ENCODE measurements at regions not wholly inside any gene's neighbourhood (a gene's known extent, or its start where the extent isn't known, plus 50 kb on each side); places are given as distances from the start of the nearest gene placed in this dataset.

GRCh38 chr9:107761307-107761706 is 271.7 kb upstream of the KLF4 start:
- H3K27me3 ChIP-seq (ENCODE audit: insufficient read depth, low read length), result no peaks in the 10 kb centered on the region
- ChIA-PET POLR2A (no interaction called here), RAD21 (ENCODE audit: low non-redundant PET in 1 of 2, low total read pairs in 2 of 2, uncharacterized antibody in 2 of 2, unreplicated experiment in 2 of 2) (no interaction called here), CTCF (no interaction called here)
- peaks cover 3 to 6% of the 10 kb centered on the region in 2 experiments; a peak in 1 of 4 replicates for H3K9me3 ChIP-seq (ENCODE audit: control insufficient read depth in 1 of 2, insufficient read depth in 1 of 2, low read depth in 1 of 2, low read length in 2 of 2)
- H2AFZ ChIP-seq (ENCODE audit: low read depth, low read length, poor library complexity, severe bottlenecking), result no peak overlapping the region
- H3K4me2 ChIP-seq (ENCODE audit: low read length), result no peak overlapping the region
- no peak overlapping the region for H3K27ac ChIP-seq (ENCODE audit: low read depth, low read length)
- no peak for ATAC-seq
- TF ChIP-seq JUND (IDR thresholded peaks at IDR 0.05) (no peak), FOSL1 (IDR thresholded peaks at IDR 0.05; ENCODE audit: low read depth) (no peak), EZH2 (IDR thresholded peaks at IDR 0.05) (no peak), CBX3 (IDR thresholded peaks at IDR 0.05; ENCODE audit: low read depth) (no peak), POLR2AphosphoS5 (IDR thresholded peaks at IDR 0.05; ENCODE audit: low read depth, low read length) (no peak)
- H3K9ac ChIP-seq (ENCODE audit: low read length), result no peak overlapping the region
- H3K36me3 ChIP-seq (ENCODE audit: control insufficient read depth in 1 of 2, insufficient read depth in 2 of 2, low read length in 2 of 2), result 0 out of 4 replicates have a peak, but pooled peaks cover 0 to 9% of the 10 kb centered on the region in 2 experiments
- peaks cover 3 to 31% of the 10 kb centered on the region in 2 experiments for H3K4me1 ChIP-seq (ENCODE audit: control insufficient read depth in 1 of 2, insufficient read depth in 2 of 2, low read length in 2 of 2)
- H4K20me1 ChIP-seq (ENCODE audit: insufficient read depth), result no peaks in the 10 kb centered on the region
- H3K4me3 ChIP-seq (replicated peaks in 1 of 2; ENCODE audit: low read depth in 1 of 2, low read length in 2 of 2), result no peak overlapping the region
- H3K9me2 ChIP-seq (ENCODE audit: insufficient read depth), result no peaks in the 10 kb centered on the region
- intact Hi-C loops (cut with micrococcal nuclease), result no loop called here
- BruUV-seq (replicated peaks), result no TSS peak
- no peaks in the 10 kb centered on the region for H3K79me2 ChIP-seq (ENCODE audit: insufficient read depth, low read length)
- no peak for DNase-seq (ENCODE audit: low read depth, low spot score)

- no TSS peak for BruUV-seq (replicated peaks)
- H2AFZ ChIP-seq (ENCODE audit: low read depth, low read length, poor library complexity, severe bottlenecking), result no peak overlapping the region
- CTCF ChIA-PET, result no interaction called here
- no peak for TF ChIP-seq ELF1 (IDR thresholded peaks at IDR 0.05; ENCODE audit: borderline replicate concordance, low read depth)
- TF ChIP-seq POLR2AphosphoS5 (IDR thresholded peaks at IDR 0.05; ENCODE audit: low read depth, low read length), result no peak
- TF ChIP-seq SRF (IDR thresholded peaks at IDR 0.05; ENCODE audit: low read depth), result no peak
- TF ChIP-seq YY1 (IDR thresholded peaks at IDR 0.05; ENCODE audit: extremely low read depth, insufficient replicate concordance, low read depth, low read length), result no peak
- no peak for TF ChIP-seq CBX3 (IDR thresholded peaks at IDR 0.05; ENCODE audit: low read depth)
- TF ChIP-seq REST (IDR thresholded peaks at IDR 0.05; ENCODE audit: low read depth), result no peak
- no peak for TF ChIP-seq CTCF (IDR thresholded peaks at IDR 0.05 in 2 of 3, conservative IDR thresholded peaks at IDR 0.05 in 1 of 3; ENCODE audit: borderline replicate concordance in 1 of 3, insufficient read depth in 1 of 3, low read depth in 2 of 3, low read length in 2 of 3)
- TF ChIP-seq ZNF274 (IDR thresholded peaks at IDR 0.05; ENCODE audit: low read depth, low read length), result no peak
- TF ChIP-seq EGR1 (IDR thresholded peaks at IDR 0.05; ENCODE audit: low read depth), result no peak
- TF ChIP-seq RAD21 (IDR thresholded peaks at IDR 0.05; ENCODE audit: low read depth), result no peak
- no peak for TF ChIP-seq CEBPB (IDR thresholded peaks at IDR 0.05; ENCODE audit: low read depth)
- no peak for TF ChIP-seq TCF7L2 (IDR thresholded peaks at IDR 0.05; ENCODE audit: borderline replicate concordance, extremely low read depth, insufficient read depth, insufficient read length)
These were observed 271.1 kb upstream of the KLF4 start for GRCh38 chr9:107760469-107761242.

More at GRCh38 chr9:107760469-107761242, 271.1 kb upstream of the KLF4 start:
- Histone ChIP-seq H3K4me3 (replicated peaks in 1 of 2; ENCODE audit: low read depth in 1 of 2, low read length in 2 of 2) (no peak overlapping the region), H3K27ac (ENCODE audit: low read depth, low read length) (no peak overlapping the region), H3K79me2 (ENCODE audit: insufficient read depth, low read length) (no peaks in the 10 kb centered on the region), H3K9me3 (ENCODE audit: control insufficient read depth in 1 of 2, insufficient read depth in 1 of 2, low read depth in 1 of 2, low read length in 2 of 2) (peaks cover 3 to 6% of the 10 kb centered on the region in 2 experiments; a peak in 1 of 4 replicates), H3K4me1 (ENCODE audit: control insufficient read depth in 1 of 2, insufficient read depth in 2 of 2, low read length in 2 of 2) (peaks cover 10 to 37% of the 10 kb centered on the region in 2 experiments), H3K27me3 (ENCODE audit: insufficient read depth, low read length) (no peaks in the 10 kb centered on the region), H3K9ac (ENCODE audit: low read length) (no peak overlapping the region), H4K20me1 (ENCODE audit: insufficient read depth) (no peaks in the 10 kb centered on the region), H3K9me2 (ENCODE audit: insufficient read depth) (no peaks in the 10 kb centered on the region), H3K36me3 (ENCODE audit: control insufficient read depth in 1 of 2, insufficient read depth in 2 of 2, low read length in 2 of 2) (0 out of 4 replicates have a peak, but pooled peaks cover 0 to 9% of the 10 kb centered on the region in 2 experiments), H3K4me2 (ENCODE audit: low read length) (no peak overlapping the region)
- intact Hi-C loops (cut with micrococcal nuclease), result no loop called here
- ATAC-seq (no peak; the same call in 1 of the 2 replicates), DNase-seq (ENCODE audit: low read depth, low spot score) (no peak)
- POLR2A ChIA-PET, result no interaction called here
- RAD21 ChIA-PET (ENCODE audit: low non-redundant PET in 1 of 2, low total read pairs in 2 of 2, uncharacterized antibody in 2 of 2, unreplicated experiment in 2 of 2), result no interaction called here

Measured in HCT116 (cell line).